ENCODE measurements at regions not wholly inside any gene's neighbourhood (a gene's known extent, or its start where the extent isn't known, plus 50 kb on each side); places are given as distances from the start of the nearest gene placed in this dataset.

GRCh38 chr13:26855071-26855470 lies 94.5 kb upstream of the GPR12 start:
- whole genome bisulfite sequencing, 2 experiments (ENCODE audit: extremely low coverage in 1 of 2, insufficient coverage in 1 of 2, insufficient read length in 1 of 2, insufficient replicate concordance in 2 of 2, low coverage in 1 of 2, low lambda C conversion rate in 2 of 2, missing lambda C conversion rate in 1 of 2), result 84% methylated on average over 3 of the region's 3 CpGs; no CpG with 5 or more reads in 1 of the 2 experiments
- H2AK5ac ChIP-seq (ENCODE audit: low read depth, low read length), result no peak overlapping the region
- POLR2A ChIA-PET (ENCODE audit: partially characterized antibody), result no interaction called here

More at GRCh38 chr13:26855071-26855470, 94.5 kb upstream of the GPR12 start:
- H4K91ac ChIP-seq (replicated peaks; ENCODE audit: insufficient read length, low read length), result no peak overlapping the region
- no peak overlapping the region for H3K27ac ChIP-seq (ENCODE audit: low read depth, low read length)
- CTCF ChIA-PET (ENCODE audit: partially characterized antibody), result interaction anchor here (1.6 kb wide), 1 partner anchor 18 kb away, joined by 7 read pairs; no protein-coding TSS in a partner anchor
- no peak overlapping the region for H2AFZ ChIP-seq (ENCODE audit: low read length)
- H4K20me1 ChIP-seq (replicated peaks in 1 of 2; ENCODE audit: control insufficient read depth in 1 of 2, insufficient read depth in 2 of 2, low read length in 2 of 2), result no peaks in the 10 kb centered on the region
- no peaks in the 10 kb centered on the region for H3K36me3 ChIP-seq (ENCODE audit: control insufficient read depth in 2 of 4, insufficient read depth in 4 of 4, low read length in 3 of 4)
- no peak overlapping the region for H3K9ac ChIP-seq (replicated peaks in 1 of 4; ENCODE audit: extremely low read depth in 1 of 4, low read depth in 3 of 4, low read length in 3 of 4)
- H3K9me3 ChIP-seq (ENCODE audit: insufficient read depth in 2 of 2, low read depth in 1 of 2, low read length in 1 of 2), result no peaks in the 10 kb centered on the region
- H3K4ac ChIP-seq (replicated peaks; ENCODE audit: insufficient read length, low read depth, low read length), result no peak overlapping the region
- H3K23me2 ChIP-seq (ENCODE audit: low read depth, low read length), result no peaks in the 10 kb centered on the region
- H3K18ac ChIP-seq (ENCODE audit: extremely low read depth, low read length), result no peak overlapping the region
- TF ChIP-seq KDM5A (IDR thresholded peaks at IDR 0.05; ENCODE audit: low read length) (no peak), MAFK (IDR thresholded peaks at IDR 0.05; ENCODE audit: low read depth, low read length) (no peak), TAF1 (IDR thresholded peaks at IDR 0.05; ENCODE audit: low read depth, low read length) (no peak), GABPA (IDR thresholded peaks at IDR 0.05; ENCODE audit: borderline replicate concordance, insufficient read depth, low read length) (no peak)
- no peak overlapping the region for H2BK5ac ChIP-seq (ENCODE audit: low read depth, low read length)
- H3K14ac ChIP-seq (ENCODE audit: insufficient read length), result no peak overlapping the region
- no peak overlapping the region for H3K23ac ChIP-seq (ENCODE audit: insufficient read length)
- H3K27me3 ChIP-seq (replicated peaks in 1 of 4; ENCODE audit: control insufficient read depth in 3 of 4, extremely low read depth in 1 of 4, insufficient read depth in 3 of 4, low read length in 3 of 4), result no peaks in the 10 kb centered on the region
- H4K5ac ChIP-seq (ENCODE audit: insufficient read length, low read depth, low read length), result no peak overlapping the region
- H3K79me2 ChIP-seq (ENCODE audit: control insufficient read depth in 1 of 2, insufficient read depth in 2 of 2, low read length in 2 of 2), result no peaks in the 10 kb centered on the region
- H3K4me1 ChIP-seq (replicated peaks in 1 of 4; ENCODE audit: control insufficient read depth in 3 of 4, insufficient read depth in 4 of 4, low read length in 3 of 4), result 0 out of 7 replicates have a peak, but pooled peaks cover 0 to under 1% (median 0%) of the 10 kb centered on the region in 4 experiments
- no peak for DNase-seq (ENCODE audit: low read depth in 1 of 2, low spot score in 2 of 2)
- H2BK120ac ChIP-seq (replicated peaks; ENCODE audit: low read depth, low read length), result no peak overlapping the region
- no peak overlapping the region for H2BK20ac ChIP-seq (ENCODE audit: low read length)
- H3K56ac ChIP-seq (replicated peaks; ENCODE audit: insufficient read length, low read depth, low read length), result no peak overlapping the region
- H3K4me2 ChIP-seq (ENCODE audit: insufficient read depth in 1 of 2, low read depth in 2 of 2, low read length in 2 of 2), result no peak overlapping the region
- no peaks in the 10 kb centered on the region for H3K79me1 ChIP-seq (ENCODE audit: low read depth, low read length)
- no peak for FAIRE-seq
- no peak overlapping the region for H3K4me3 ChIP-seq (ENCODE audit: extremely low read depth in 1 of 4, insufficient read depth in 2 of 4, low read depth in 3 of 4, low read length in 4 of 4)
- H4K8ac ChIP-seq (ENCODE audit: extremely low read depth, insufficient read depth, low read length), result no peak overlapping the region
- no peak overlapping the region for H2BK12ac ChIP-seq (ENCODE audit: low read depth, low read length)
- no peak overlapping the region for H2BK15ac ChIP-seq (ENCODE audit: low read length)

All from H1 (cell line).